H1 (cell line): ENCODE measurements at regions not wholly inside any gene's neighbourhood (a gene's known extent, or its start where the extent isn't known, plus 50 kb on each side); places are given as distances from the start of the nearest gene placed in this dataset.

ENCODE experiments used
- NANOG ChIP-seq: IDR thresholded peaks from 2 replicates; pipeline ENCODE4 v1.6.1; 2011; ENCODE audit warnings: low read length, low read depth, mild to moderate bottlenecking, inconsistent platforms; ENCODE audit not compliant: insufficient read depth, poor library complexity, severe bottlenecking
- SAP30 ChIP-seq: fragments of 300-600 bp; sonication (generic); IDR thresholded peaks from 2 replicates; pipeline ENCODE4 v1.7.1; 2012; ENCODE audit warnings: low read length, moderate library complexity, mild to moderate bottlenecking, inconsistent platforms; ENCODE audit not compliant: insufficient read depth, insufficient replicate concordance

- TF ChIP-seq NANOG (no peak), SAP30 (no peak)
Measured at GRCh38 chr2:88838165-88838635, 146.7 kb downstream of the RPIA start (continued).
